ENCODE measurements at regions not wholly inside any gene's neighbourhood (a gene's known extent, or its start where the extent isn't known, plus 50 kb on each side); places are given as distances from the start of the nearest gene placed in this dataset.

DNA sequence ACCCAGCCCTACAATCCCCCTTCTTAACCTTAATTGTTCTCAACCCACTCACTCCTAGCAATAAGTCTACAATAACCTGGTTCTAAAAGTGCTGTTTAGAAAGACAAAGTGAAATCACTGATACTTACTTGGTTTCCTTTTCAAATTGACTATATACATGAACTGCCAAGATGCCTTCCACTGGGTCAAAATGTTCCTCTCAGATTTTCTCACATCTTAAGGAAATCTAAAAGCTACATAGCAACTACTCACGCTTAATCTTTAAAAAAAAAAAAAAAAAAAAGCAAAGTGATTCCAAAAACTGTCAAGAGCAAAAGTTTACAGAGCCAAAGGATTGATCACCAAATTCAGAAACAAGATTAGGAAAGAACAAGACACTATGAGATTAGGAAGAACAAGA lies 68.7 kb upstream of the MAP4 start:
- TF ChIP-seq CTCF (conservative IDR thresholded peaks at IDR 0.05; ENCODE audit: low read depth, low read length) (no peak), EZH2phosphoT487 (IDR thresholded peaks at IDR 0.05; ENCODE audit: borderline replicate concordance, low read length) (no peak), EZH2 (IDR thresholded peaks at IDR 0.05; ENCODE audit: low read length, unreplicated experiment) (no peak)

All from PC-3 (cell line).